IMR-90 (cell line): ENCODE measurements at regions not wholly inside any gene's neighbourhood (a gene's known extent, or its start where the extent isn't known, plus 50 kb on each side); places are given as distances from the start of the nearest gene placed in this dataset.
"Not testable (repeated sequence)": the region's sequence is repeated elsewhere in the genome, so short reads cannot be mapped to it uniquely, and the experiment has no call there.

Source experiments
- ATAC-seq: fragments of 200-7000 bp; cut with Tn5 transposase; 2 replicates; pipeline ENCODE4 v1.9.1; 2020; ENCODE audit warnings: low read depth, mild to moderate bottlenecking, moderate library complexity
- BruUV-seq: library from RNA; stranded (reverse); fragments of 400-500 nt; replicated peaks from 2 replicates; lab custom pipeline; 2021; lab: Mats Ljungman, UMichigan
- CTCF ChIA-PET: fragments of 300-600 bp; formaldehyde crosslinking; extraction: SDS; loops from one replicate; lab custom pipeline; 2021; ENCODE audit warnings: antibody characterized with exemption; lab: Yijun Ruan, JAX
- POLR2A ChIA-PET: fragments of 300-600 bp; sonication (Branson Sonifier 250); formaldehyde crosslinking; loops from one replicate; lab custom pipeline; 2022; ENCODE audit warnings: antibody characterized with exemption; ENCODE audit not compliant: unreplicated experiment; lab: Charles Lee
- DNase-seq: peaks from one replicate; pipeline ENCODE4 v3.0.0; 2013
- H2AFZ ChIP-seq: replicated peaks from 2 replicates; pipeline ENCODE3; 2013; ENCODE audit warnings: low read length, mild to moderate bottlenecking; ENCODE audit not compliant: poor library complexity
- H2AK5ac ChIP-seq: 2 replicates; pipeline ENCODE4 v1.6.1; 2013; ENCODE audit warnings: low read depth, low read length, inconsistent platforms
- H2AK9ac ChIP-seq: replicated peaks from 2 replicates; pipeline ENCODE3; 2013; ENCODE audit warnings: mild to moderate bottlenecking, low read depth, low read length, moderate library complexity; ENCODE audit not compliant: poor library complexity
- H2BK120ac ChIP-seq: 2 replicates; pipeline ENCODE4 v1.6.1; 2013; ENCODE audit warnings: low read depth, low read length, inconsistent platforms
- H2BK15ac ChIP-seq: 3 replicates; pipeline ENCODE4 v1.6.1; 2013; ENCODE audit warnings: low read depth, low read length, inconsistent platforms
- H2BK20ac ChIP-seq: 2 replicates; pipeline ENCODE4 v1.6.1; 2013; ENCODE audit warnings: low read depth, mild to moderate bottlenecking, inconsistent platforms, low read length, moderate library complexity
- H2BK5ac ChIP-seq: 2 replicates; pipeline ENCODE4 v1.6.1; 2013; ENCODE audit warnings: mild to moderate bottlenecking, low read depth, low read length, inconsistent platforms; ENCODE audit not compliant: poor library complexity, severe bottlenecking
- H3K14ac ChIP-seq: replicated peaks from 2 replicates; pipeline ENCODE4 v1.6.1; 2013; ENCODE audit warnings: low read depth, low read length, inconsistent platforms
- H3K18ac ChIP-seq: 2 replicates; pipeline ENCODE4 v1.6.1; 2013; ENCODE audit warnings: low read depth, low read length, control low read depth
- H3K23ac ChIP-seq: 2 replicates; pipeline ENCODE4 v1.6.1; 2013; ENCODE audit warnings: low read depth, low read length, inconsistent platforms
- H3K27ac ChIP-seq: 2 replicates; pipeline ENCODE4 v1.5.1; 2013; ENCODE audit warnings: mild to moderate bottlenecking, control low read depth, low read length; ENCODE audit not compliant: insufficient read depth
- H3K27me3 ChIP-seq: 2 replicates; pipeline ENCODE4 v1.6.1; 2013; ENCODE audit warnings: low read length; ENCODE audit not compliant: control insufficient read depth, insufficient read depth
- H3K36me3 ChIP-seq: 2 replicates; pipeline ENCODE4 v1.6.1; 2013; ENCODE audit warnings: low read length, mixed read lengths; ENCODE audit not compliant: control insufficient read depth, insufficient read depth
- H3K4ac ChIP-seq: 2 replicates; pipeline ENCODE4 v1.6.1; 2013; ENCODE audit warnings: low read depth, low read length, inconsistent platforms
- H3K4me1 ChIP-seq: 2 replicates; pipeline ENCODE4 v1.6.1; 2013; ENCODE audit warnings: low read length, mixed read lengths; ENCODE audit not compliant: control insufficient read depth, insufficient read depth
- H3K4me2 ChIP-seq: 2 replicates; pipeline ENCODE4 v1.6.1; 2013; ENCODE audit warnings: low read depth, mild to moderate bottlenecking, control low read depth, low read length, moderate library complexity
- H3K4me3 ChIP-seq: 2 replicates; pipeline ENCODE4 v1.5.1; 2013; ENCODE audit warnings: low read depth, mild to moderate bottlenecking, control low read depth, low read length, moderate library complexity; ENCODE audit not compliant: insufficient read depth
- H3K56ac ChIP-seq: 2 replicates; pipeline ENCODE4 v1.6.1; 2013; ENCODE audit warnings: low read length, inconsistent platforms; ENCODE audit not compliant: insufficient read depth; ENCODE audit errors: extremely low read depth
- H3K79me1 ChIP-seq, 2 experiments: 2 replicates each; pipeline ENCODE4 v1.6.1; 2013; ENCODE audit warnings: low read length in 2 of 2, inconsistent platforms in 1 of 2, low read depth in 1 of 2
- H3K9ac ChIP-seq: 2 replicates; pipeline ENCODE4 v1.6.1; 2013; ENCODE audit warnings: low read depth, low read length, control low read depth
- H3K9me1 ChIP-seq: 2 replicates; pipeline ENCODE4 v1.6.1; 2013; ENCODE audit warnings: low read length, inconsistent platforms; ENCODE audit not compliant: insufficient read depth
- H3K9me3 ChIP-seq: 2 replicates; pipeline ENCODE4 v1.6.1; 2013; ENCODE audit warnings: low read length; ENCODE audit not compliant: control insufficient read depth, insufficient read depth
- H4K20me1 ChIP-seq: 2 replicates; pipeline ENCODE4 v1.6.1; 2013; ENCODE audit warnings: low read length, inconsistent platforms; ENCODE audit not compliant: insufficient read depth
- H4K5ac ChIP-seq: 2 replicates; pipeline ENCODE4 v1.6.1; 2013; ENCODE audit warnings: mild to moderate bottlenecking, low read depth, low read length, control low read depth
- H4K8ac ChIP-seq, 2 experiments: 2 replicates each; pipeline ENCODE4 v1.6.1; 2013; ENCODE audit warnings: low read depth in 2 of 2, low read length in 2 of 2, control low read depth in 1 of 2, inconsistent platforms in 1 of 2
- H4K91ac ChIP-seq: 2 replicates; pipeline ENCODE4 v1.6.1; 2013; ENCODE audit warnings: low read depth, low read length, inconsistent platforms; ENCODE audit not compliant: insufficient read depth
- WGBS, 2 experiments: methylation state at CpG; one replicate each; pipeline versions ENCODE4 v1.1.5 to v1.1.7; 2013; ENCODE audit warnings: missing lambda C conversion rate in 2 of 2; ENCODE audit not compliant: insufficient read length in 1 of 2; ENCODE audit errors: extremely low coverage in 2 of 2; 5-methylcytosine and 5-hydroxymethylcytosine counted together
- dilution Hi-C: fragments of 300-500 bp; cut with HindIII; formaldehyde crosslinking; loops from one replicate; pipeline ENCODE4 v1.14.3; 2018; ENCODE audit warnings: low sequenced_read_pairs; ENCODE audit not compliant: unreplicated experiment
- in situ Hi-C: fragments of 300-500 bp; cut with MboI; formaldehyde crosslinking; loops from 3 replicates; pipeline ENCODE4 v1.14.3; 2019; ENCODE audit warnings: low sequenced_read_pairs, inconsistent platforms, mixed read lengths
- intact Hi-C: fragments of 100-400 bp; cut with micrococcal nuclease; formaldehyde crosslinking; loops from 2 replicates; pipeline ENCODE4 v1.10.0; 2022

GRCh38 chr10:46098925-46099324 is 52.9 kb upstream of the MSMB start:
- H3K4me2 ChIP-seq, H3K14ac ChIP-seq, H4K8ac ChIP-seq, H3K27me3 ChIP-seq, H3K36me3 ChIP-seq, H3K18ac ChIP-seq, intact Hi-C loops, H3K23ac ChIP-seq, dilution Hi-C loops, H3K9ac ChIP-seq, H3K79me1 ChIP-seq, H3K9me1 ChIP-seq, CTCF ChIA-PET, H3K27ac ChIP-seq, H2AK5ac ChIP-seq, ATAC-seq, H2BK5ac ChIP-seq, H2BK15ac ChIP-seq, POLR2A ChIA-PET, H3K4ac ChIP-seq, H4K20me1 ChIP-seq, H2BK20ac ChIP-seq, H3K9me3 ChIP-seq, in situ Hi-C loops, H3K56ac ChIP-seq, H2AFZ ChIP-seq, H2AK9ac ChIP-seq, H2BK120ac ChIP-seq, BruUV-seq, DNase-seq, H3K4me3 ChIP-seq, H4K5ac ChIP-seq, H4K91ac ChIP-seq, H3K4me1 ChIP-seq: not testable (repeated sequence)
- WGBS, 2 experiments, result no CpG with 5 or more reads among the region's 4 CpGs
